K562 (cell line): ENCODE measurements at regions not wholly inside any gene's neighbourhood (a gene's known extent, or its start where the extent isn't known, plus 50 kb on each side); places are given as distances from the start of the nearest gene placed in this dataset.

Experiments used
- ATAC-seq: fragments of 200-7000 bp; cut with Tn5 transposase; 3 replicates; pipeline ENCODE4 v1.9.1; 2020; ENCODE audit warnings: moderate library complexity
- BruUV-seq: library from RNA; stranded (reverse); fragments of 400-500 nt; replicated peaks from 2 replicates; lab custom pipeline; 2021; lab: Mats Ljungman, UMichigan
- CTCF ChIA-PET: fragments of 300-600 bp; formaldehyde crosslinking; extraction: SDS; loops from one replicate; lab custom pipeline; 2021; ENCODE audit warnings: low intra/inter-chr PET ratio; lab: Yijun Ruan, JAX
- POLR2A ChIA-PET: fragments of 300-600, 350-650 bp; sonication (Branson Sonifier 250); formaldehyde crosslinking; extraction: SDS; loops from one replicate; lab custom pipeline; 2021; ENCODE audit warnings: antibody characterized with exemption, inconsistent platforms; lab: Yijun Ruan, JAX
- DNase-seq, 4 experiments: peaks; one replicate each; pipeline versions ENCODE4 v3.0.0 to v3.0.0-alpha.2; 2011 to 2018; ENCODE audit warnings: low spot score in 3 of 4, mixed read lengths in 3 of 4; ENCODE audit errors: extremely low read depth in 1 of 4
- FAIRE-seq: peaks from 2 replicates; lab custom pipeline; 2011; peaks lifted over from hg19 to GRCh38; lab: Jason Lieb, UNC
- H2AFZ ChIP-seq: 2 replicates; pipeline ENCODE4 v1.6.0; 2011; ENCODE audit warnings: low read depth, low read length, control low read depth, inconsistent platforms
- H3K27ac ChIP-seq: fragments of 200-600 bp; 3 replicates; pipeline ENCODE4 v1.8.0; 2011; ENCODE audit warnings: low read depth, mild to moderate bottlenecking, control low read depth, inconsistent platforms, low read length, moderate library complexity, mixed read lengths; ENCODE audit errors: extremely low read depth
- H3K27me3 ChIP-seq, 2 experiments: fragments of 300-600 bp in 1 of 2; 2 replicates in 1 of 2; 3 replicates in 1 of 2; pipeline versions ENCODE4 v1.6.0 to v1.8.0; 2011; ENCODE audit warnings: inconsistent platforms in 2 of 2, low read length in 2 of 2, mild to moderate bottlenecking in 1 of 2, mixed read lengths in 1 of 2, moderate library complexity in 1 of 2; ENCODE audit not compliant: control insufficient read depth in 2 of 2, insufficient read depth in 2 of 2
- H3K36me3 ChIP-seq: fragments of 300-600 bp; 3 replicates; pipeline ENCODE4 v1.8.0; 2011; ENCODE audit warnings: mild to moderate bottlenecking, low read length, inconsistent platforms; ENCODE audit not compliant: control insufficient read depth, insufficient read depth
- H3K4me1 ChIP-seq, 2 experiments: fragments of 200-600 bp in 1 of 2; replicated peaks in 1 of 2; 2 replicates in 1 of 2; 3 replicates in 1 of 2; pipeline versions ENCODE4 v1.5.1 to v1.8.0; 2011; ENCODE audit warnings: inconsistent platforms in 2 of 2, low read length in 2 of 2, mild to moderate bottlenecking in 1 of 2, mixed read lengths in 1 of 2, moderate library complexity in 1 of 2; ENCODE audit not compliant: control insufficient read depth in 2 of 2, insufficient read depth in 2 of 2
- H3K4me2 ChIP-seq: 2 replicates; pipeline ENCODE4 v1.6.1; 2011; ENCODE audit warnings: low read length, control low read depth, inconsistent platforms, mixed read lengths; ENCODE audit not compliant: insufficient read depth
- H3K4me3 ChIP-seq: fragments of 200-600 bp; sonication (generic), shearing (Covaris generic); 2 replicates; pipeline ENCODE4 v1.5.1; 2016; ENCODE audit warnings: control low read depth, inconsistent platforms
- H3K79me2 ChIP-seq: fragments of 200-600 bp; 3 replicates; pipeline ENCODE4 v1.8.0; 2011; ENCODE audit warnings: low read length, inconsistent platforms; ENCODE audit not compliant: control insufficient read depth, insufficient read depth
- H3K9ac ChIP-seq, 2 experiments: 2 replicates each; pipeline versions ENCODE4 v1.6.0 to v1.6.1; 2011; ENCODE audit warnings: low read depth in 2 of 2, low read length in 2 of 2, control low read depth in 1 of 2, inconsistent platforms in 1 of 2, mild to moderate bottlenecking in 1 of 2, mixed read lengths in 1 of 2; ENCODE audit not compliant: insufficient read depth in 1 of 2
- H3K9me1 ChIP-seq: one replicate; pipeline ENCODE4 v1.6.0; 2011; ENCODE audit warnings: inconsistent platforms, mild to moderate bottlenecking, low read length, moderate library complexity; ENCODE audit not compliant: control insufficient read depth, insufficient read depth
- H3K9me3 ChIP-seq: replicated peaks from 2 replicates; pipeline ENCODE4 v1.5.1; 2011; ENCODE audit warnings: low read depth, low read length, inconsistent platforms; ENCODE audit not compliant: control insufficient read depth, insufficient read depth
- H4K20me1 ChIP-seq: replicated peaks from 2 replicates; pipeline ENCODE4 v1.6.1; 2011; ENCODE audit warnings: low read length, inconsistent platforms, mixed read lengths; ENCODE audit not compliant: control insufficient read depth, insufficient read depth
- CLOCK ChIP-seq: fragments of 250-450 bp; sonication (Bioruptor Pico); IDR thresholded peaks from 2 replicates; pipeline ENCODE4 v1.4.0; 2020; ENCODE audit warnings: mild to moderate bottlenecking, moderate library complexity, borderline replicate concordance
- CREM ChIP-seq: IDR thresholded peaks from 2 replicates; pipeline ENCODE4 v1.6.1; 2014; ENCODE audit warnings: antibody characterized with exemption, low read depth
- POLR2AphosphoS5 ChIP-seq: IDR thresholded peaks from 2 replicates; pipeline ENCODE4 v1.6.1; 2011; ENCODE audit warnings: mild to moderate bottlenecking, low read depth, low read length, moderate library complexity; ENCODE audit not compliant: control insufficient read depth, insufficient read depth
- SRF ChIP-seq, 2 experiments: fragments of 250-450, 450-650 bp in 1 of 2; sonication (Bioruptor Pico) in 1 of 2; sonication (generic) in 1 of 2; formaldehyde crosslinking; IDR thresholded peaks; 2 replicates each; pipeline versions ENCODE4 v1.5.0 to v1.5.1; 2020 to 2022; ENCODE audit warnings: mild to moderate bottlenecking in 1 of 2, missing genetic modification reagents in 1 of 2
- WGBS: fragments of 100-300 bp; shearing (Covaris generic); methylation state at CpG from one replicate; pipeline ENCODE4 v1.1.6; 2016; ENCODE audit warnings: low coverage, mixed read lengths; ENCODE audit not compliant: insufficient coverage; ENCODE audit errors: missing lambda C conversion rate; 5-methylcytosine and 5-hydroxymethylcytosine counted together
- in situ Hi-C: fragments of 300-500 bp; cut with MboI; formaldehyde crosslinking; loops from 4 replicates; pipeline ENCODE4 v1.15.0; 2018; ENCODE audit warnings: inconsistent platforms, mixed read lengths
- intact Hi-C: fragments of 100-400 bp; cut with micrococcal nuclease; formaldehyde crosslinking; loops from 2 replicates; pipeline ENCODE4 v1.14.2; 2022

- TF ChIP-seq SRF (CRISPR knock-in tag; IDR thresholded peaks at IDR 0.05) (no peak), CREM (no peak)
Observed at GRCh38 chr9:12884736-12885395, 110.0 kb downstream of the LURAP1L start (continued).

GRCh38 chr9:12889402-12890106 is 114.7 kb downstream of the LURAP1L start:
- ChIA-PET CTCF (no interaction called here), POLR2A (no interaction called here)
- intact Hi-C loops = no loop called here
- no peak for FAIRE-seq
- Histone ChIP-seq H3K9me3 (no peaks in the 10 kb centered on the region), H3K4me2 (no peak overlapping the region), H3K27me3 (no peaks in the 10 kb centered on the region), H3K79me2 (no peaks in the 10 kb centered on the region)
- TF ChIP-seq CLOCK (CRISPR knock-in tag) = no peak
- no peak for TF ChIP-seq POLR2AphosphoS5
- TF ChIP-seq, all 486 proteins: peak for 0
- Histone ChIP-seq H3K27ac (no peak overlapping the region), H2AFZ (no peak overlapping the region), H3K36me3 (no peaks in the 10 kb centered on the region), H3K9me1 (no peaks in the 10 kb centered on the region), H3K4me3 (no peak overlapping the region), H3K9ac (no peak overlapping the region), H4K20me1 (no peaks in the 10 kb centered on the region), H3K4me1 (no peaks in the 10 kb centered on the region)
- 0% methylated on average over 2 of the region's 2 CpGs for WGBS
- ATAC-seq = no peak
- in situ Hi-C loops = no loop called here
- BruUV-seq = no TSS peak
- DNase-seq = no peak
